ENCODE measurements at regions not wholly inside any gene's neighbourhood (a gene's known extent, or its start where the extent isn't known, plus 50 kb on each side); places are given as distances from the start of the nearest gene placed in this dataset.

- TF ChIP-seq ZNF274 (IDR thresholded peaks at IDR 0.05; ENCODE audit: low read depth, low read length) = no peak
- no peak for TF ChIP-seq YY1 (IDR thresholded peaks at IDR 0.05; ENCODE audit: insufficient read depth, insufficient read length)
- no peak for TF ChIP-seq SUZ12 (IDR thresholded peaks at IDR 0.05; ENCODE audit: extremely low read depth, insufficient read depth, insufficient read length)
- Histone ChIP-seq H3K36me3 (ENCODE audit: insufficient read depth, insufficient read length, low read length) (no peaks in the 10 kb centered on the region), H3K27me3 (ENCODE audit: insufficient read depth, insufficient read length) (no peaks in the 10 kb centered on the region), H3K4me3 (ENCODE audit: insufficient read length, low read depth) (no peak overlapping the region), H3K9ac (ENCODE audit: insufficient read length, low read depth) (no peak overlapping the region), H3K4me1 (ENCODE audit: insufficient read depth, insufficient read length) (no peaks in the 10 kb centered on the region), H3K9me3 (ENCODE audit: insufficient read depth, low read length) (no peaks in the 10 kb centered on the region; the same call in 1 of the 2 replicates)
- DNase-seq (ENCODE audit: low read depth, low spot score) = no peak
These were observed 115.1 kb upstream of the MXRA5 start for GRCh38 chrX:3461397-3462165.

- DNase-seq (ENCODE audit: low read depth, low spot score) = no peak
- H3K9me3 ChIP-seq (ENCODE audit: insufficient read depth, low read length) = no peaks in the 10 kb centered on the region; the same call in 1 of the 2 replicates
These were observed 109.3 kb upstream of the MXRA5 start for GRCh38 chrX:3455796-3456195.

GRCh38 chrX:3451571-3451970, 105.1 kb upstream of the MXRA5 start:
- no peak overlapping the region for H3K9ac ChIP-seq (ENCODE audit: insufficient read length, low read depth)
- TF ChIP-seq YY1 (IDR thresholded peaks at IDR 0.05; ENCODE audit: insufficient read depth, insufficient read length) (no peak), ZNF274 (IDR thresholded peaks at IDR 0.05; ENCODE audit: low read depth, low read length) (no peak), SUZ12 (IDR thresholded peaks at IDR 0.05; ENCODE audit: extremely low read depth, insufficient read depth, insufficient read length) (no peak)
- no peaks in the 10 kb centered on the region for H3K27me3 ChIP-seq (ENCODE audit: insufficient read depth, insufficient read length)
- H3K36me3 ChIP-seq (ENCODE audit: insufficient read depth, insufficient read length, low read length) = no peaks in the 10 kb centered on the region
- no peaks in the 10 kb centered on the region for H3K4me1 ChIP-seq (ENCODE audit: insufficient read depth, insufficient read length)
- H3K9me3 ChIP-seq (ENCODE audit: insufficient read depth, low read length) = no peaks in the 10 kb centered on the region
- no peak overlapping the region for H3K4me3 ChIP-seq (ENCODE audit: insufficient read length, low read depth)
- no peak for DNase-seq (ENCODE audit: low read depth, low spot score)

More at GRCh38 chrX:3455796-3456195, 109.3 kb upstream of the MXRA5 start:
- Histone ChIP-seq H3K36me3 (ENCODE audit: insufficient read depth, insufficient read length, low read length) (no peaks in the 10 kb centered on the region), H3K27me3 (ENCODE audit: insufficient read depth, insufficient read length) (no peaks in the 10 kb centered on the region), H3K9ac (ENCODE audit: insufficient read length, low read depth) (no peak overlapping the region), H3K4me3 (ENCODE audit: insufficient read length, low read depth) (no peak overlapping the region), H3K4me1 (ENCODE audit: insufficient read depth, insufficient read length) (no peaks in the 10 kb centered on the region)
- TF ChIP-seq ZNF274 (IDR thresholded peaks at IDR 0.05; ENCODE audit: low read depth, low read length) (no peak), SUZ12 (IDR thresholded peaks at IDR 0.05; ENCODE audit: extremely low read depth, insufficient read depth, insufficient read length) (no peak), YY1 (IDR thresholded peaks at IDR 0.05; ENCODE audit: insufficient read depth, insufficient read length) (no peak)

- no peak for DNase-seq (ENCODE audit: low read depth, low spot score)
- Histone ChIP-seq H3K27me3 (ENCODE audit: insufficient read depth, insufficient read length) (no peaks in the 10 kb centered on the region), H3K4me3 (ENCODE audit: insufficient read length, low read depth) (no peak overlapping the region), H3K9ac (ENCODE audit: insufficient read length, low read depth) (no peak overlapping the region), H3K36me3 (ENCODE audit: insufficient read depth, insufficient read length, low read length) (no peaks in the 10 kb centered on the region), H3K4me1 (ENCODE audit: insufficient read depth, insufficient read length) (no peaks in the 10 kb centered on the region), H3K9me3 (ENCODE audit: insufficient read depth, low read length) (no peaks in the 10 kb centered on the region)
- no peak for TF ChIP-seq YY1 (IDR thresholded peaks at IDR 0.05; ENCODE audit: insufficient read depth, insufficient read length)
- TF ChIP-seq ZNF274 (IDR thresholded peaks at IDR 0.05; ENCODE audit: low read depth, low read length) = no peak
- no peak for TF ChIP-seq SUZ12 (IDR thresholded peaks at IDR 0.05; ENCODE audit: extremely low read depth, insufficient read depth, insufficient read length)
These were observed 104.6 kb upstream of the MXRA5 start for GRCh38 chrX:3450881-3451570.

GRCh38 chrX:3449287-3449686, 102.8 kb upstream of the MXRA5 start:
- no peak overlapping the region for H3K9ac ChIP-seq (ENCODE audit: insufficient read length, low read depth)
- TF ChIP-seq ZNF274 (IDR thresholded peaks at IDR 0.05; ENCODE audit: low read depth, low read length) (no peak), YY1 (IDR thresholded peaks at IDR 0.05; ENCODE audit: insufficient read depth, insufficient read length) (no peak), SUZ12 (IDR thresholded peaks at IDR 0.05; ENCODE audit: extremely low read depth, insufficient read depth, insufficient read length) (no peak)
- no peak overlapping the region for H3K4me3 ChIP-seq (ENCODE audit: insufficient read length, low read depth)
- DNase-seq (ENCODE audit: low read depth, low spot score) = no peak
- H3K4me1 ChIP-seq (ENCODE audit: insufficient read depth, insufficient read length) = no peaks in the 10 kb centered on the region
- no peaks in the 10 kb centered on the region for H3K27me3 ChIP-seq (ENCODE audit: insufficient read depth, insufficient read length)
- no peaks in the 10 kb centered on the region for H3K9me3 ChIP-seq (ENCODE audit: insufficient read depth, low read length)
- H3K36me3 ChIP-seq (ENCODE audit: insufficient read depth, insufficient read length, low read length) = no peaks in the 10 kb centered on the region

GRCh38 chrX:3448563-3448962, 102.1 kb upstream of the MXRA5 start:
- Histone ChIP-seq H3K9me3 (ENCODE audit: insufficient read depth, low read length) (no peaks in the 10 kb centered on the region), H3K4me3 (ENCODE audit: insufficient read length, low read depth) (no peak overlapping the region), H3K27me3 (ENCODE audit: insufficient read depth, insufficient read length) (no peaks in the 10 kb centered on the region), H3K9ac (ENCODE audit: insufficient read length, low read depth) (no peak overlapping the region), H3K4me1 (ENCODE audit: insufficient read depth, insufficient read length) (no peaks in the 10 kb centered on the region), H3K36me3 (ENCODE audit: insufficient read depth, insufficient read length, low read length) (no peaks in the 10 kb centered on the region)
- no peak for DNase-seq (ENCODE audit: low read depth, low spot score)
- no peak for TF ChIP-seq YY1 (IDR thresholded peaks at IDR 0.05; ENCODE audit: insufficient read depth, insufficient read length)
- TF ChIP-seq SUZ12 (IDR thresholded peaks at IDR 0.05; ENCODE audit: extremely low read depth, insufficient read depth, insufficient read length) = no peak

GRCh38 chrX:3445806-3446490, 99.5 kb upstream of the MXRA5 start:
- no peak for DNase-seq (ENCODE audit: low read depth, low spot score)
- Histone ChIP-seq H3K4me3 (ENCODE audit: insufficient read length, low read depth) (no peak overlapping the region), H3K9ac (ENCODE audit: insufficient read length, low read depth) (no peak overlapping the region), H3K27me3 (ENCODE audit: insufficient read depth, insufficient read length) (no peaks in the 10 kb centered on the region), H3K9me3 (ENCODE audit: insufficient read depth, low read length) (no peaks in the 10 kb centered on the region; the same call in 1 of the 2 replicates), H3K36me3 (ENCODE audit: insufficient read depth, insufficient read length, low read length) (no peaks in the 10 kb centered on the region), H3K4me1 (ENCODE audit: insufficient read depth, insufficient read length) (no peaks in the 10 kb centered on the region)
- TF ChIP-seq ZNF274 (IDR thresholded peaks at IDR 0.05; ENCODE audit: low read depth, low read length) (no peak), SUZ12 (IDR thresholded peaks at IDR 0.05; ENCODE audit: extremely low read depth, insufficient read depth, insufficient read length) (no peak), YY1 (IDR thresholded peaks at IDR 0.05; ENCODE audit: insufficient read depth, insufficient read length) (no peak)

Measured in NT2/D1 (cell line).